Right atrium auricular region (tissue), 2 donors: ENCODE measurements at regions not wholly inside any gene's neighbourhood (a gene's known extent, or its start where the extent isn't known, plus 50 kb on each side); places are given as distances from the start of the nearest gene placed in this dataset.

Source experiments
- DNase-seq: peaks from one replicate; pipeline ENCODE4 v3.0.0-alpha.2; 2019; ENCODE audit warnings: low spot score
- H3K27ac ChIP-seq, 2 donors: fragments of 200-600 bp; sonication (generic); 1 replicate in 1 of 2; 2 replicates in 1 of 2; pipeline ENCODE4 v1.5.1; 2016 to 2019
- H3K27me3 ChIP-seq, 2 donors: fragments of 200-600 bp; sonication (generic); one replicate each; pipeline versions ENCODE4 v1.5.1 to v1.6.0; 2017 to 2019
- H3K36me3 ChIP-seq: fragments of 200-600 bp; sonication (generic); one replicate; pipeline ENCODE4 v1.5.1; 2016
- H3K4me1 ChIP-seq, 2 donors: fragments of 200-600 bp; sonication (generic); one replicate each; pipeline versions ENCODE4 v1.5.1 to v1.6.0; 2017 to 2019
- H3K4me3 ChIP-seq, 2 donors: fragments of 200-600 bp; sonication (generic); 1 replicate in 1 of 2; 2 replicates in 1 of 2; pipeline ENCODE4 v1.5.1; 2017 to 2019; ENCODE audit warnings: mild to moderate bottlenecking in 1 of 2, moderate library complexity in 1 of 2
- H3K9me3 ChIP-seq, 2 donors: fragments of 200-600 bp; sonication (generic); one replicate each; pipeline ENCODE4 v1.5.1; 2019
- TF ChIP-seq, protein P1 (sequence below), 2 donors: fragments of 200-600 bp; sonication (generic); IDR thresholded peaks; one replicate each; pipeline ENCODE4 v1.5.1; 2019; ENCODE audit warnings: antibody characterized with exemption in 2 of 2

DNA sequence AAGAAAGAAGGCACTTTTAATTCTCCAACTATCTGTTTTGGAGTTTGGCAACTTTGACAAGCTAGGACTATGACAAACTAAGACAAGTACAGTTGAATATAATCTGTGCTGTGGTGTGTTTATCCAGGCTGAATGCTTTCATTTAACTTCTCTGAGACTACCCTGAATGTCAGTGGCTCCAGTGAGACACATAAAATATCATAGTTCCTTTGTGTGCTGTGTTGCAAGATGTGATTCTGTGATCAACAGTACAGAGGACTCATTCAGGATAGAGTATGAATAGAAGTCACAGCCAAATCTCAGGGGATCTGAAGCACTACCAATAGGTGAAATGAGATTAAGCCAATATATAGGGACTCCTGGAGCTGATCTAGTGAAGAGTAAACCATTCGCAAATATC is 876.9 kb upstream of the FBXO33 start:
- H3K27ac ChIP-seq = no peak overlapping the region
- H3K36me3 ChIP-seq = no peaks in the 10 kb centered on the region
- no peaks in the 10 kb centered on the region for H3K27me3 ChIP-seq
- no peaks in the 10 kb centered on the region for H3K4me1 ChIP-seq
- no peak overlapping the region for H3K4me3 ChIP-seq
- TF ChIP-seq, protein P1, sequence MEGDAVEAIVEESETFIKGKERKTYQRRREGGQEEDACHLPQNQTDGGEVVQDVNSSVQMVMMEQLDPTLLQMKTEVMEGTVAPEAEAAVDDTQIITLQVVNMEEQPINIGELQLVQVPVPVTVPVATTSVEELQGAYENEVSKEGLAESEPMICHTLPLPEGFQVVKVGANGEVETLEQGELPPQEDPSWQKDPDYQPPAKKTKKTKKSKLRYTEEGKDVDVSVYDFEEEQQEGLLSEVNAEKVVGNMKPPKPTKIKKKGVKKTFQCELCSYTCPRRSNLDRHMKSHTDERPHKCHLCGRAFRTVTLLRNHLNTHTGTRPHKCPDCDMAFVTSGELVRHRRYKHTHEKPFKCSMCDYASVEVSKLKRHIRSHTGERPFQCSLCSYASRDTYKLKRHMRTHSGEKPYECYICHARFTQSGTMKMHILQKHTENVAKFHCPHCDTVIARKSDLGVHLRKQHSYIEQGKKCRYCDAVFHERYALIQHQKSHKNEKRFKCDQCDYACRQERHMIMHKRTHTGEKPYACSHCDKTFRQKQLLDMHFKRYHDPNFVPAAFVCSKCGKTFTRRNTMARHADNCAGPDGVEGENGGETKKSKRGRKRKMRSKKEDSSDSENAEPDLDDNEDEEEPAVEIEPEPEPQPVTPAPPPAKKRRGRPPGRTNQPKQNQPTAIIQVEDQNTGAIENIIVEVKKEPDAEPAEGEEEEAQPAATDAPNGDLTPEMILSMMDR (IDR thresholded peaks at IDR 0.05) = no peak
- H3K9me3 ChIP-seq = no peaks in the 10 kb centered on the region
- DNase-seq = no peak

DNA sequence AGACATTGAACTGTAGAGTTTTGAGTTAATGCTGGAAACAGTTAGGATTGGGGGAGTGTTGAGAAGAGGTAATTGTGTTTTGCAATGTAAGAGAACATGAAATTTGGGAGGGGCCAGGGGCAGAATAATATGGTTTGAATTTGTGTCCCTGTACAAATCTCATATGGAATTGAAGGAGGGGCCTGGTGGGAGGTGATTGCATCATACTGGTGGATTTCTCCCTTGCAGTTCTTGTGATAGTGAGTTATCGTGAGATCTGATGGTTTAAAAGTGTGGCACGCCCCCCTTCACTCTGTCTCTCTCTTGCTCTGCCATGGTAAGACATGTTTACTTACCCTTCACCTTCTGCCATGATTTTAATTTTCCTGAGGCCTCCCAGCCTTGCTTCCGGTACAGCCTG is 876.0 kb upstream of the FBXO33 start:
- TF ChIP-seq, protein P1 (IDR thresholded peaks at IDR 0.05) = no peak
- Histone ChIP-seq H3K4me3 (no peak overlapping the region), H3K36me3 (no peaks in the 10 kb centered on the region), H3K27ac (no peak overlapping the region), H3K27me3 (no peaks in the 10 kb centered on the region), H3K9me3 (no peaks in the 10 kb centered on the region), H3K4me1 (no peaks in the 10 kb centered on the region)
- no peak for DNase-seq

DNA sequence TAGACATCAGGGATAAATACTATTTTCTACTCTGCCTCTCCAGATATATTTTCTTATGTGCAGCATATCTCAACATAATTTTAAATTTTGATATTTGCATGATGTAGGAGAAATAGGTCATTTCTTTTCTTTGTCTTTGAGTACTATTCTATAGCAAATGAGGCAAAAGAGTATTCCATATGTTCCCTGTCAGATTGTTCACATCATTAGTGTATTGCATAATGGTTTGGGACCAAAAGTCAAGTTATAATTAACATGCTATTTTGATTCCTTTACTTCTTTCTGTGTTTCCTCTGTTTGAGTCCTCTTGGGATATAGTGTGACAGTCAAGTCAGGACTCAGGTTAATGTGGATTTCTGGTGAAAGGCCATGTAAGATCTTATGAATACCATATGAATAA is 864.6 kb upstream of the FBXO33 start:
- TF ChIP-seq, protein P1 (IDR thresholded peaks at IDR 0.05) = no peak
- Histone ChIP-seq H3K27ac (no peak overlapping the region), H3K36me3 (no peaks in the 10 kb centered on the region), H3K27me3 (no peaks in the 10 kb centered on the region), H3K4me3 (no peak overlapping the region), H3K4me1 (no peaks in the 10 kb centered on the region), H3K9me3 (no peaks in the 10 kb centered on the region)
- DNase-seq = no peak

DNA sequence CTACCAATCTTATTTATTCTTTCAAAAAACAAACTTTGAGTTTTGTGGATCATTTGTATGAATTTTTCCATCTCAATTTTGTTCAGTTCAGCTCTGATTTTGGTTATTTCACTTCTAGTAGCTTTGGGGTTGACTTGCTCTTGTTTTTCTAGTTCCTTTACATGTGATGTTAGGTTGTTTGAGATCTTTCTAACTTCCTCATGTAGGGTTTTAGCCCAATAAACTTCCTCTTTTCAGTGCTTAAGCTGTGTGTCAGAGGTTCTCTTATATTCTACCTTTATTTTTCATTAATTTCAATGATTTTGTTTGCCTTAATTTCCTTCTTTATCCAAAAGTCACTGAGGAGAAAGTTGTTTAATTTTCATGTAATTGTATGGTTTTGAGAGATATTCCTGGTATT is 860.4 kb upstream of the FBXO33 start:
- H3K36me3 ChIP-seq = no peaks in the 10 kb centered on the region
- H3K27ac ChIP-seq = no peak overlapping the region
- H3K4me1 ChIP-seq = no peaks in the 10 kb centered on the region
- TF ChIP-seq, protein P1 (IDR thresholded peaks at IDR 0.05) = no peak
- no peaks in the 10 kb centered on the region for H3K27me3 ChIP-seq
- DNase-seq = no peak
- H3K4me3 ChIP-seq = no peak overlapping the region
- peaks cover 0 to 7% of the 10 kb centered on the region in 2 donors for H3K9me3 ChIP-seq

DNA sequence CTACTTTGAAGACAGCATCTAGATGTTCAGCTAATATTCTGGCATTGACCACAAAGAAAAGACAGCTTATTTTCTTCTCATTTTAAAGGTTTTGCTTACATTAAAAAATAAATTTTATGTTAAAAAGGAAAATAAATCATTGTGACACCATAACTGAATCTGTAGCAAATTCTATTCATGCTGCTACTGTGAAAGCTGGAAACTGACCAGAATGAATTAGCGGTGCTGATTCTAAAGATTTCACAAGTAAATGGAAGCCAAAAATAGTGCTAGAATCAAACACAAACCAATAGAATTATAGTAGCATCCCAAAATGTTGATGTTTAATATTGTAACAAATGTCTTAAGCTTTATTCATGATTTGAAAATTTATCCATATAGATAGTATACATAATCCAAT is 850.0 kb upstream of the FBXO33 start:
- no peak overlapping the region for H3K4me3 ChIP-seq
- H3K27me3 ChIP-seq = no peaks in the 10 kb centered on the region
- H3K36me3 ChIP-seq = no peaks in the 10 kb centered on the region
- DNase-seq = no peak
- no peaks in the 10 kb centered on the region for H3K4me1 ChIP-seq
- no peak overlapping the region for H3K27ac ChIP-seq
- TF ChIP-seq, protein P1 (IDR thresholded peaks at IDR 0.05) = no peak
- H3K9me3 ChIP-seq = no peaks in the 10 kb centered on the region

- Histone ChIP-seq H3K4me1 (no peaks in the 10 kb centered on the region), H3K4me3 (no peak overlapping the region), H3K36me3 (no peaks in the 10 kb centered on the region), H3K9me3 (no peaks in the 10 kb centered on the region), H3K27ac (no peak overlapping the region), H3K27me3 (no peaks in the 10 kb centered on the region)
- DNase-seq = no peak
- TF ChIP-seq, protein P1 (IDR thresholded peaks at IDR 0.05) = no peak
Measured at GRCh38 chr14:40280652-40281051, 848.4 kb upstream of the FBXO33 start.
